ENCODE measurements at regions not wholly inside any gene's neighbourhood (a gene's known extent, or its start where the extent isn't known, plus 50 kb on each side); places are given as distances from the start of the nearest gene placed in this dataset.

- no peak for TF ChIP-seq POLR2A (IDR thresholded peaks at IDR 0.05)
- no peak for TF ChIP-seq CTCF (IDR thresholded peaks at IDR 0.05)
Observed at GRCh38 chr2:76274676-76275075, 564.0 kb upstream of the GCFC2 start.

Measured in uterus (tissue), 2 donors.